Left ventricle myocardium inferior (tissue), 1 donor: ENCODE measurements at regions not wholly inside any gene's neighbourhood (a gene's known extent, or its start where the extent isn't known, plus 50 kb on each side); places are given as distances from the start of the nearest gene placed in this dataset.

ENCODE experiments used
- DNase-seq: peaks from one replicate; pipeline ENCODE4 v3.0.0-alpha.2; 2020
- H3K27ac ChIP-seq: fragments of 200-600 bp; replicated peaks from 2 replicates; pipeline ENCODE4 v1.8.0; 2021
- H3K27me3 ChIP-seq: fragments of 200-600 bp; 2 replicates; pipeline ENCODE4 v1.8.0; 2021; ENCODE audit warnings: low read depth
- H3K36me3 ChIP-seq: fragments of 200-600 bp; 2 replicates; pipeline ENCODE4 v1.8.0; 2021
- H3K4me1 ChIP-seq: fragments of 200-600 bp; 2 replicates; pipeline ENCODE4 v1.8.0; 2021
- H3K4me3 ChIP-seq: fragments of 200-600 bp; 2 replicates; pipeline ENCODE4 v1.8.0; 2021; ENCODE audit warnings: mild to moderate bottlenecking, moderate library complexity
- H3K9me3 ChIP-seq: fragments of 200-600 bp; replicated peaks from 2 replicates; pipeline ENCODE4 v1.8.0; 2021
- intact Hi-C: fragments of 100-400 bp; cut with micrococcal nuclease; formaldehyde crosslinking; loops from one replicate; pipeline ENCODE4 v1.11.0; 2022
- TF ChIP-seq, protein P1 (sequence below): fragments of 200-600 bp; IDR thresholded peaks from 2 replicates; pipeline ENCODE4 v1.8.0; 2021; ENCODE audit warnings: antibody characterized with exemption, mild to moderate bottlenecking, borderline replicate concordance
- donor health status: DM: no; HTN: yes; CAD: no; lungs with severe emphysema.

DNA sequence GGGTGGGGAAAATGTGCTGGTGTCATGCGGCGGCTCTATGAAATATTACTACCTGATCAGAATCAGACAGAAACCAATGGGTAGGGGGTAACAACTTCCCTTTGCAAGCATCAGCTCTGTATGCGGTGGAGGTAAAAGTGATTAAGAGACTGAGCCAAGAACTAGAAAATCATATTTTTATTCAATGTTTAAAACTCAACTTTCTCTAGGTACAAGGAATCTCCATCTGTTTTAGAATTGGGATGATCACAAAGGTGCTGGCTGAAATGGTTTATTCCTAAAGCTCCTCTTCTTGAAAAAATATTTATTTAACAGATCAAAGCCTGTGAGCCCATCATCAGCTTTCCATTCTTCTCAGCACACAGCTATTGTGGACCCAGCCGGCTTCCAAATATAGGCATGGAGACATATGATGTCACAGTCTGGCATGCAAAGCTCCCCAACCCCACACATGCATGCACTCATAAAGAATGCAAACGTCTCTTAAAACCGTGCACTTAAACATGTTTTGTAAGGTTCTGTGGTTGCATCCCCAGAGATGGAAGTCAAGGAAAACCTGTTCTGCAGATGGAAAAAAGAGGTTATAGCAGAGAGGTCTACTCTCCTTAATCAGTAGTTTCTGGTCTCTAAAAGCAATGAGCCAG is 126.0 kb downstream of the SKIDA1 start:
- Histone ChIP-seq H3K36me3 (no peaks in the 10 kb centered on the region), H3K4me1 (peaks cover 8% of the 10 kb centered on the region), H3K9me3 (peaks cover 8% of the 10 kb centered on the region), H3K4me3 (no peak overlapping the region), H3K27ac (no peak overlapping the region), H3K27me3 (no peaks in the 10 kb centered on the region)
- intact Hi-C loops: no loop called here
- TF ChIP-seq, protein P1, sequence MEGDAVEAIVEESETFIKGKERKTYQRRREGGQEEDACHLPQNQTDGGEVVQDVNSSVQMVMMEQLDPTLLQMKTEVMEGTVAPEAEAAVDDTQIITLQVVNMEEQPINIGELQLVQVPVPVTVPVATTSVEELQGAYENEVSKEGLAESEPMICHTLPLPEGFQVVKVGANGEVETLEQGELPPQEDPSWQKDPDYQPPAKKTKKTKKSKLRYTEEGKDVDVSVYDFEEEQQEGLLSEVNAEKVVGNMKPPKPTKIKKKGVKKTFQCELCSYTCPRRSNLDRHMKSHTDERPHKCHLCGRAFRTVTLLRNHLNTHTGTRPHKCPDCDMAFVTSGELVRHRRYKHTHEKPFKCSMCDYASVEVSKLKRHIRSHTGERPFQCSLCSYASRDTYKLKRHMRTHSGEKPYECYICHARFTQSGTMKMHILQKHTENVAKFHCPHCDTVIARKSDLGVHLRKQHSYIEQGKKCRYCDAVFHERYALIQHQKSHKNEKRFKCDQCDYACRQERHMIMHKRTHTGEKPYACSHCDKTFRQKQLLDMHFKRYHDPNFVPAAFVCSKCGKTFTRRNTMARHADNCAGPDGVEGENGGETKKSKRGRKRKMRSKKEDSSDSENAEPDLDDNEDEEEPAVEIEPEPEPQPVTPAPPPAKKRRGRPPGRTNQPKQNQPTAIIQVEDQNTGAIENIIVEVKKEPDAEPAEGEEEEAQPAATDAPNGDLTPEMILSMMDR: no peak
- DNase-seq: no peak

DNA sequence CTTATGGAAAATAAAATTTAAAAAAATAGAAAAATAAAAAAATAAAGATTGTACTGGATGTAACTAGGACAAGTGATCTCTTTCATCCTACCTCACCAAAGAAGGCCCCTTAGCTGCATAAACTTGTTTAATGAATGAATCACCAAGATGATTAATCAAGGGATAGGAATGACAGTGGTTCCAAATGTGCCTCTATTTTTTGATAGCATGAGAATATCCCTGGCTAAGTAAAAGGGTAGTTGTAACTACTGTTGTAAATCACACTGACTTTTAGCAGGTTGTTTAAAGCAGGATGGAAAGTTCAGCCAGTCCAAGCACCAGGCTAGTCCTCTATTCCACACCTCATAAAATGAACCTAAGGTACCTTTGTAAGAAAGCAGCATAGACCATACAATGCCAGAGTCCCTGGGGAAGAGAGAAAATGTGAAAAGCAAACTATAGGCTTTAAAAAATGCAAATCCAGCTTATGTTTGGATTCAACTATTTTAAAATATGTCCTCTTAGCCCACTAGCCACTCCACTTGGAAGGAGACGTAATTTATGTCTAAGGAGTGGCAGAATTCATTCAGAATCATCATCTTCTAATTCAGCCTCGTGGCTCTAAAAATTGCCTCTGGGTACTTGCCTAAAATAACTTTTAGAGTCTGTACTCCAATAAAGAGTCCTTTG is 126.8 kb downstream of the SKIDA1 start:
- Histone ChIP-seq H3K27ac (no peak overlapping the region), H3K36me3 (no peaks in the 10 kb centered on the region), H3K4me1 (peaks cover 8% of the 10 kb centered on the region), H3K27me3 (no peaks in the 10 kb centered on the region), H3K4me3 (no peak overlapping the region), H3K9me3 (peaks cover 8% of the 10 kb centered on the region)
- no peak for DNase-seq
- TF ChIP-seq, protein P1: no peak
- intact Hi-C loops: no loop called here

DNA sequence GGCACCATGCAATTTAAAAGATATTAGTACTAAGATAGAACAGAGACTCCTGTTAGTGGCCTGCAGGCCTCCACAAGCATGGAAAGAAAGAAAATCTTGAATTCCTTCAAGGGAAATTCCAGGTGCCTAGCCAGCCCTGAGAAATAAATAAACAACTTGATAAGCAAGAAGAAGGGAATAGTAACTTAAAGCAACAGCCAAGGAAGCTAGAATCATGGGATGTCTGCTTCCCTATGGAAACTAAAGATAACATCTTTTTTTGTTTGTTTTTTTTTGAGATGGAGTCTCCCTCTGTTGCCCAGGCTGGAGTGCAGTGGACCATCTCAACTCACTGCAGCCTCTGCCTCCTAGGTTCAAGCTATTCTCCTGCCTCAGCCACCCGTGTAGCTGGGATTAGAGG is 128.6 kb downstream of the SKIDA1 start:
- no peaks in the 10 kb centered on the region for H3K4me1 ChIP-seq
- intact Hi-C loops: no loop called here
- H3K27ac ChIP-seq: no peak overlapping the region
- H3K4me3 ChIP-seq: no peak overlapping the region
- no peak for DNase-seq
- no peaks in the 10 kb centered on the region for H3K27me3 ChIP-seq
- TF ChIP-seq, protein P1: no peak
- no peaks in the 10 kb centered on the region for H3K36me3 ChIP-seq
- H3K9me3 ChIP-seq: peaks cover 8% of the 10 kb centered on the region

DNA sequence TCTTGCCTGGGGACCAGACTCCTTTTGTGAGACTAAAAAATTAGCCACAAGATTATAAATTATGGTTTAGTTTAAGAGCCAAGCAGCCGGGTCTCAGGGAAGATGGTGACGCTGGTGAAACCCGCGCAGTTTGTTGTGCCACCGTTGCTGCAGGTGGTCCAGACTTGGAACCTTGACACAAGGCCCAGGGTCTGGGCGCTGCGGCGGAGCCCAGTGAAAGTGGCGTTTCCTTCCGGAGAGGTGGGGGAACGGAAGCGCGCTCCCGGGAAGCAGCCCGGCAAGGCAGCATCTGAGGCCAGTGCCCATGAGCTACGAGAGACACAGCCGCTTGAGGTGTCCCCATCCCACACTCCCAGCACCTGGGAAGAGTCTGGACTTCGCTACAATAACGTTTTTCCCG is 131.6 kb downstream of the SKIDA1 start:
- intact Hi-C loops: no loop called here
- Histone ChIP-seq H3K36me3 (no peaks in the 10 kb centered on the region), H3K4me3 (no peak overlapping the region), H3K27ac (no peak overlapping the region), H3K4me1 (no peaks in the 10 kb centered on the region), H3K9me3 (peaks cover 8% of the 10 kb centered on the region), H3K27me3 (no peaks in the 10 kb centered on the region)
- TF ChIP-seq, protein P1: no peak
- no peak for DNase-seq

GRCh38 chr10:21388589-21388988 is 136.9 kb downstream of the SKIDA1 start:
- intact Hi-C loops: no loop called here
- no peak overlapping the region for H3K27ac ChIP-seq
- H3K27me3 ChIP-seq: no peaks in the 10 kb centered on the region
- no peaks in the 10 kb centered on the region for H3K4me1 ChIP-seq
- H3K36me3 ChIP-seq: no peaks in the 10 kb centered on the region
- TF ChIP-seq, protein P1: no peak
- no peaks in the 10 kb centered on the region for H3K9me3 ChIP-seq
- no peak for DNase-seq
- H3K4me3 ChIP-seq: no peak overlapping the region
